DMS53 (cell line): ENCODE measurements at regions not wholly inside any gene's neighbourhood (a gene's known extent, or its start where the extent isn't known, plus 50 kb on each side); places are given as distances from the start of the nearest gene placed in this dataset.
"Not testable (repeated sequence)": the region's sequence is repeated elsewhere in the genome, so short reads cannot be mapped to it uniquely, and the experiment has no call there.

Experiments
- DNase-seq: peaks from one replicate; lab custom pipeline; 2025; lab: John Stamatoyannopoulos, UW

DNA sequence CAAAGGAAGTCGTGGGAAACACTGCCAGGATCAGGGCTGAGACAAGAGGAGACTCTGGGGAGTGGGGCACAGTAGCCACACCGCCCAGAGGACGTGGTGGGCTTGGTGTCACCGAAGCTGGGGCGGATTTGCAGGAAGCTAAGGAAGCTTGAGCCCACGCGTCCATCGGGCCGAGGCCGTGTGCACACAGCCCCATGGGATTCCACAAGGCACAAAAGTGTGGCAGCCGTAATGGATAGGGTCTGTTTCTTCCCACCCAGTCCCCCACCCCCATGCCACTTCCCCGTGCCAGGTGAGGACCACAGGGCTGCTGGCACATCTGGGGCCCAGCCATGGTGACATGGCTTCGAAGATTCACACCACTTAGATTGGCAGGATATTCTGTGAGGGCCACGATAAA is 153.2 kb upstream of the SPACA7 start:
- DNase-seq: no peak

DNA sequence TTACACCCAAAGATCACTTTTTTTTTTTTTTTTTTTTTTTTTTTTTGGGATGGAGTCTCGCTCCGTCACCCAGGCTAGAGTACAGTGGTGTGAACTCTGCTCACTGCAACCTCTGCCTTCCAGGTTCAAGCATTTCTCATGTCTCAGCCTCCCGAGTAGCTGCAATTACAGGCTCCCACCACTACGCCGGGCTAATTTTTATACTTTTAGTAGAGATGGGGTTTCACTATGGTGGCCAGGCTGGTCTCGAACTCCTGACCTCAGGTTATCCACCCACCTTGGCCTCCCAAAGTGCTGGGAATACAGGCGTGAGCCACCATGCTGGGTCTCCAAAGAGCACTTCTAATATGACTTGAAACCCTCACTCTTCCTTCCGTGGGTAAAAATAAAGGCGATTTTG is 152.2 kb upstream of the SPACA7 start:
- not testable (repeated sequence) for DNase-seq

DNA sequence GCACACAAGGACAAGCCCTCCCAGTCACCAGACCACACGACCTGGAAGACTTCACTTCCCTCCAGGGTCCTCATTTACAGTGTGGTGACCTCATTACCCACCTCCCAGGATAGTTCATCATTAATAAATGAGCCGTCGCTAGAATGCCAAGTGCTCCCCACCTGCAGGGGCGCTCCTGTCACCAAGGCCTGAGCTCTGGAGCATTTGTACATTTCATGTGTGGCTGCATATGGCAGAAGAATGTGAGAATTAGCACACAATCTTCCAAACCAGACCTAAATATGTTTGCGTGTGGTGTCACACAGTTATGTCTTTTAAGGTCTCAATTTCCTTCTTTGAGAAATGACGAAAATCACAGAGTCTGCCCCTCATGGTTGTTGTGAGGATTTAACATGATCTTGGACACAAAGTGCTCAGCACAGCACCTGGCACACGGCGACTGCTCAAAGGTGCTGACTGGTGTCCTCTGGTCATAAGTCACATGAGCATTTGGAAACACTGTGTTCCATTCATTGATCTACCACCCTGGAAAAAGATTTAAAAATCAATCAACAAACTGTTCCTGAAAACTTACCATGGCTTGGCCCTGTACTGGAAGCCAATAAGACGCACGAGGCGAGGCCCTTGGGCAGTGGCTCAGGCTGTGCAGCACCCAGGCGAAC is 150.6 kb upstream of the SPACA7 start:
- no peak for DNase-seq

DNA sequence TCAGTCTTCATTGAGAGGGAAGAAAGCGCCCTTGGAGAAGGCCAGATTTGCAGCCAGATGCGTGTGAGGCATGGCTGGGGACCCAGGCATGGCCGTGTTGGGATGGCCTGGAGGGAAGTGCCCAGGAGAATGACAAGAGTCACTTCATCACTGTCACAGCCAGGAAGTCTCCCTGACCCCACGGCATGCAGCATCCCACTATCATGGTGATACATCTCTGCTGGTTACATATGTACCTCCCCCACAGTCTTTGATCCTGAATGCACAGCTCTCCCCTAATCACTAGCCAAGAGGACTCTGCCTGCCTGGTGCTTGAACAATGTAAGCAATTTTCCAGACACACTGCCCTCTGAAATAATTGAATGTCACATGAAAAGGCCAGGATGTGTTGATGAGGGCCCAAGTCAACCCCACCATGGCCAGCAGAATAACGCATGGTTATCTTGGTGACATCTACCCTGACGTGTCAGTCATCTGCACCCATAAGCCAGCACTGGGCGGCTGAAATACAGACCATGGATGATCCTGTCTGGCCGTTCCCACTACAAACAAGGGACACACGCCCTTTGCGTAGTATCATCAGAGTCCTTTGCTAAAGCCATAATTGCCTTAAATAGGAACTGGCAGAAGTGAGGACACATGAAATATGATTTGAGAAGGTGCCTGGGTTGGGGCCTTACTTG is 149.7 kb upstream of the SPACA7 start:
- no peak for DNase-seq

DNA sequence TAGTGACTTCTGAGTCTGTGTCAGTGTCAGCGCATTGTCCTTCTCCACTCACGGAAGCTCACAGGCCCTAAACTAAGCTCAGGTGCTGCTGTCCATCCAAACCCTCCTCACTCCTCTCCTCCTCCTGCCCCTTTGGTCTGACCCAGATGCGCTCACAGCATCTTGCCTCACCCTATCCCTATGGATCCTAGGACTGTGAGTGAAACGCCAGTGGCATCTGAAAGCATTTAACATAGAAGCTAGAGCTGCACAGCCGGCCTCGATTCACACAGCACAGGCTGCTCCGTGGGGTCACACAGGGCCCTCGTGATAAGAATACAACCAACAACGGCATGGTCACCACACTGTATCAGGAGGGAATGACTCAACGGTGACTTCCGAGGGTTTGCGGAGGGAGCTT is 149.1 kb upstream of the SPACA7 start:
- DNase-seq: no peak

DNA sequence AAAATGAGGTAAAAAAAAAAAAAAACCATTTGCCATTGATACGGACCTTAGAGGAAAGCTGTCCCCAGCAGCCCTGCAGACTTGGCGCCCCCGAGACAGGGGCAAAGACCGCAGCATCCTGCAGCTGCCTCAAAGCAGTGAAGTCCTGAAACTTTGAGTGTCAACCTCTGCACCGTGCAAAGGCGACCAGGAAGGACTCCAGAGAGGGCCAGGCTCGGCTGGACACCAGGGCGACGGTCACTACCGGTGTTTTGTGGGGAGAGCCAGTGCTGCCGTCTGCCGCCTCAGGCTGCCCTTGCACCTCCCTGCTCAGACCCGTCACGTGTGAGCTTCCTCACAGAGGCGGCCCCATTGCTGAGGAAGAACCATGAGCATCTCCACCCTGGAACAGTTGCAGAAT is 146.7 kb upstream of the SPACA7 start:
- DNase-seq: no peak

DNA sequence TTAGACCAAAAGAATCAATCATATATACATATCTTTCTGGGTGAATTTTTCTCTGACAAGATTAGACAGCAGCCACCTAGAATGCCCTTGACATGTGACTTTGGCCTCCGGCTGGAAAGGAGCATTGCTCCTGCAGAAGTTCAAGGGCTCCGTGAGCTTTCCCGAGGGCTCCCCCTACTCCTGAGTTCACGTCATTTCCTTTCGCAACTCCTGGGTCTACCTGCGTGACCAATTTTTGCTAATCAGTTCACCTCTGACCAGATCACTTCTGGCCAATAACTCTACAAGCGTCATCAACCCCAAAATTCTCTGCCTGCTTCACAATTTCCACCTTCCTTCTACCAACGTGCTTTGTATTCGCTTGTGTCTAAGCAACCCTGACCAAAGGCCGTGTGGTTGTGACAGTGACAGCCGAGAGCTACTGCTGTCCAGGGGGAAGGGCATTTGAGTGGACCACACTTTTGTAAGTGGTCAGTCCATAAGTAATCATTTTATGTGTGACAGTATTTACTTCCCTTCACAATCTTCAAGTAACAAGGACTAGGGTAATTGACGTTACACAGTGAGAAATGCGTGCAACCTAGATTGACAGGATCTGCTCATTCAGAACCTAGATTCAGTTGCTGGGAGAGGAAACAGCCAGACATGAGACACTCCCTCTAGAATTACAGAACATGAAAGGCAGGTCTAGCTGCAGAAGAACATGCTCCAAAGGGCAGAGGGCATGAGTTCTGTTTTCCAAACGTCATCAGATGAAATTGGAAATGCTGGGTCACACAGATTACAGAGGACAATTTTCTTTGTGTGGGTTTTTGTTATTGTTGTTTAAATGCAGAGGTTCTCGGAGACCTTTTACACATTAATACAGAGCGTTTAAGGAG is 145.9 kb upstream of the SPACA7 start:
- no peak for DNase-seq

DNA sequence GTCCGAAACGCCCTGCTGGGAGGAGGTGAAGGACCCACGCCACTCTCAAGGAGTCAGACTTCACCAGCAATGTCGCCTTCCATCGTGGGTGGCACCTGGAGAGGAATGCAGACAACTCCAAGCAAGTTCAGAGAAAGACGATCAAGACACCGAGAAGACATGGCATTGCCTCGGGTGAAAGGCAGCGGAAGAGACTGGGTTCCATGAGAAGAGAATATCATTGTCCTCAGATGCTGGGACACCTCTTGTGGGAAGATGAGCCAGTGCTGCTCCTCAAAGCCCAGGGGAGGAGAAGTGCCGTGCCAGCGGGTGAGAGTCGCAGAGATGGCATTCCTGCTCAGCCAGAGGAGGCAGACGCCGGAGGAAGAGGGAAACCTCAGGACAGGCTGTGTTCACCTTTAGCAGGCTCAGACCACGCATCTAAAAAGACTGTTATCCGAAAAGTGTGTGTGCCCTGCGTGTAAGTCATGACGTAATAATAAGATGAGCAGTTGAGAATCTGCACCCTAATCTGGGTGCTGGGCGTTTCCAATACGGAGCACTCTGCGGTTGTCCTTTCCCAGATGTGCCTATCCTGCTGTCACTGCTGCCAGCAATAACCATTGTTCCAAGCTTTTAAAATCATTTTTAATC is 144.6 kb upstream of the SPACA7 start:
- no peak for DNase-seq

DNA sequence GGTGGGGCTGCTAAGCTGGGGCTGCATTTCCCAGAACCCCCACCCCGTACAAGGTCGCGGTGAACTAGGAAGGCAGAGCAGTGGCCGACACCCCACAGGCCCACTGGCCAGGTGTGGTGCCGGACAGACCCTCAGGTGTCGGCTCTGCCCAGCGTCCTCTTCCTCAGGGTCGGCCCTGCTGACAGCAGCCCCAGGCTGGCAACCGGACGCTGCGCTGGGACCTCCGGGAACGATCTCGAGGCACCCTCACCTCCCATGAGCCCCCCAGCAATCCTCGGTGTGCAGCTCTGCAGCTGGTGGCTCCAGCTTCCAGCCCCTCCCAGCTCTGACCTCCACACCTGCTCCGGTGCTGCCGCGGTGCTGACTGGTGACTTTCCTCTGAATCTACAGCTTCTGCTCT is 142.9 kb upstream of the SPACA7 start:
- no peak for DNase-seq

DNA sequence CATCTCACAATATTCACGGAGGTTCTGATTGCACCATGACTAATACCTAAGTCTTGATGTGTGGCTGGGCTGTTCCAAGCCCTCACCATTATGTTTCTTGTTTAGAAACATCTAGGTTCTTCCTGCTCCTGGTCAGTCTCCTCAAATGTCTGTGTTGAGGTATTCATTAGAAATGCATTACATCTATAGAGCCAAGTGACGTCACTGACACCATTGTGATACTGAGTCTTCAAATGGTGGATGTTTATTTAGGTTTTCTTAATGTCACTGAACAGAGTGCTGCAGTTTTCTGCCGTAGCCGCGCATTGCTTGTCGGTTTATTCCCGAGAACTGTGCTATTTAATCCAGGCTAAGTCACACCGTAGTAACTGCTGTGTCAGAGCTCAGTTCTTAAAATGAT is 142.4 kb upstream of the SPACA7 start:
- no peak for DNase-seq

DNA sequence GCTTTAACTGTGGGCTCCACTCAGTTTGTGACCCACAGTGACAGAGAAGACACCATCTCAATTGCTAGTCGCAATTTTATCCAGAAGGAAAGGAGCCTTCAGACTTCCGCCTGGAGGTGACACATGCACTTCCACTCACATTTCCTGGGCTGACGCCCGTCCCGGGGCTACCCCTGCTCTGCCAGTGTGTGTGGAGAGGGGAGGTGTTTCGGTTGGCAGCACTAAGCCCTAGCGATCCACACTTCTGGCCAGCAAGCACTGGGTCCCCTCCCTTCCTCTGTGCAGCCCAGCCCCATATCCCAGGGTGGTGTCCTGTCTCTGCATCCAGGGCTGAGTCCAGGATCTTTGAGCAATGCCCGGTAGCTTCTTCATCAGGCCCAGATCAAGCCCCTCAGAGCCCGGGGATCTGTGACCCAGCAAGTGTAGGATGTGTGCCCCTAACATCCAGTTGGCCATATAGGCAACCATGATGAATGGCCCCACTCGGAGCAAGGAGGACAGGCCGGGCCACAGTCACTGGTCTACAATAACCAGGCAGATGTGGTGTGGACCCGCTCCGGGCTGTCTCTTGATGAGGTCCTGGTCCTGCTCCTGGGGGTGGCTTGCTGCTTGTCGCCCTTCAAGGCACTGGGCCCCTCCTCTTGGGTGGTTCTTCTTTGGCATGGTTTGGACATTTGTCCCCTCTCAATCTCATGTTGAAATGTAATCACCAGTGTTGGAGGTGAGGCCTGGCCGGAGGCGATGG is 141.9 kb upstream of the SPACA7 start:
- DNase-seq: no peak

DNA sequence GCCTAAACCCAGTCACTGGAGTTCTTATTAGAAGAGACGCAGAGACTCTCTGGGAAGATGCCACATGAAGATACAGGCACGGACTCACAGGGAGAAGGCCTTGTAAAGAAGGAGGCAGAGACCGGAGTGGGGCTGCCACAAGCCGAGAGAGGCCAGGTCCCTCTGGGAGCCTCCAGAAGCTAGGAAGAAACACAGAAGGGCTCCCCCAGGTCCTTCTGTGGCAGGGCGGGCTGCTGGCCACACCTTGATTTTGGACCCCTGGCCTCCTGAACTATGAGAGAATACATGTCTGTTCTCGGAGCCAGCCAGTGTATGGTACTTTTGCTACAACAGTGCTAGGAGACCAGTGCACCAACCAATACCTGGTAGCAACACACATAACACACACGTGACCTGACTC is 140.1 kb upstream of the SPACA7 start:
- no peak for DNase-seq

DNA sequence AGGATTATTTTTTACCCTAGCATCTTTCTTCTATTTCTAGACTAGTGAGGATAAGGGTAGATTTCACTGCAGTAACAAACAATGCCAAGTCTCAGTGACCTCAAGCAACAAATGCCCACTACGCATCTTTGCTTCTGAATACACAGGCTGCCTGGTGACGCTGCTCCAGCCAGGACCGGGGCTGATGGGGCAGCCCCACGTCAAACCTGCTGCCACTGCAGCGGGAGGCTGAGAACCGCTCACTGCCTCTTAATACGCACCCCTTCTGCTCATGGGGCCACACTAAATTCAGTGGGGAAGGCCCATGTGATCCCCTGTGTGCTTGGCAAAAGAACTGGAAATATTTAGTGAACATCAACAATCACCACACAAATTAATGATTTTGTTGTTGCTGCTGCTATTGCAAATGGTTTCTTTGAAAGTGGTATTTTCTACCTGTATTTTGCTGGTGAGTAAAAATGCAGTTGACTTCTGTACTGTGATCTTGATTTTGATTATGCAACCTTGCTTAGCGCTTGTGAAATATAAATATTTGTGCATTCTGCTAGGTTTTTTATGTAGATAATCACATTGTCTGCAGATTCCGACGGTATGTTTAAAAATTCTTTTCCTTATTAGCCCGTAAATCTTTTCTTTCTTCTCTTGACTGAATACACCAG is 139.5 kb upstream of the SPACA7 start:
- no peak for DNase-seq

DNA sequence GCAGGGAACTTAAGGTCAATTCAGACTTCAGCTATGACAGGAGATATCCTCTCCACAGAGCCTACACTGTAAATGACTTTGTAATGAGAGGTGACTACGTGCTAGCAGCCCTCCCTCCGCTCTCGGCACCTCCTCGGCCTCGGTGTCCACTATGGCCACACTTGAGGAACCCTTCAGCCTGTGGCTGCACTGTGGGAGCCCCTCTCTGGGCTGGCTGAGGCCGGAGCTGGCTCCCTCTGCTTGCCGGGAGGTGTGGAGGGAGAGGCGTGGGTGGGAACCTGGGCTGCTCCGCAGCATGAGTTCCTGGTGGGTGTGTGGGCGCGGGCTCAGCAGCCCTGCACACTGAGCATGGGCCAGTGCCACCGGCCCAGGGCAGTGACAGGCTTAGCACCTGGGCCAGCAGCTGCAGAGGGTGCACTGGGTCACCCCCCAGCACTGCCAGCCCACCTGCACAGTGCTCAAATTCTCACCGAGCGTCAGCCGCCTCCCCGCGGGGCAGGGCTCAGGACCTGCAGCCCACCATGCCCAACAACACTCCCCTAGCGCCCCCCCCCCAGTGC is 137.6 kb upstream of the SPACA7 start:
- DNase-seq: no peak

DNA sequence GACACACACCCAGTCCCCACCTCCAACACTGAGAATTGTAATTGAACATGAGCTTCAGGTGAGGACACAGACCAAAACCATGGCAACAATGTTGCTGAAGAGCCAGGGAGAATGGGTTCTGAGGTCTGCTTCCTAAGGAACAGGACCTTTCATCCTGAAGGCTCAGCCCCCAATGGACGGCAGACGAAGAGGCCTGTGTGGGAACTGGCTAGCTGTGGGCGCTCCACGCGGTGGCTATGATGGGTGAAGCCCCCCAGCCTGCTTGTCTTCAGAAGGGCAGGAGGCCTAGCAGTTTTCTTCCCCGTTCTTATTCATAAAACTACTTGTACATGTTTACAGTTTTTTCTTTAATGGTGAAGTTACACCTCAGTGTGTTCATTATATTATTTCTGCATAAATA is 136.1 kb upstream of the SPACA7 start:
- DNase-seq: no peak

DNA sequence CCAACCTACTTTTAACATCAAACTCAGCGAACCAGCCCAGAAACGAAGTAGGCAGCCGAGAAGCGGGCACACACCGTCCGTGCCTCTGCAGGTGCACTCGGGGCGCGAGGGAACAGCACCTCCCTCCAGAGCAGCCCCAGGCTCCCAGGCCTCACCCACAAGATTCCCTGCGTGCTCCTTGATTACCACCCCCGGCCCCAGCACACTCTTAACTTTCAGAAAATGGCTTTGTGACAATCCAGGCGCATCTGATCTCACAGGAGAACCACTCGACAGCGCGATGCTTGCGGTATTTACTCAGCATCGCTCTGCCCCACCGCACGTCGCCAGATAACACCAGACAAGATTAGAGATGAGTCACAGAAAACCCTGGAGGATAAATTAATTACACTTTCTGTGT is 134.9 kb upstream of the SPACA7 start:
- no peak for DNase-seq

DNA sequence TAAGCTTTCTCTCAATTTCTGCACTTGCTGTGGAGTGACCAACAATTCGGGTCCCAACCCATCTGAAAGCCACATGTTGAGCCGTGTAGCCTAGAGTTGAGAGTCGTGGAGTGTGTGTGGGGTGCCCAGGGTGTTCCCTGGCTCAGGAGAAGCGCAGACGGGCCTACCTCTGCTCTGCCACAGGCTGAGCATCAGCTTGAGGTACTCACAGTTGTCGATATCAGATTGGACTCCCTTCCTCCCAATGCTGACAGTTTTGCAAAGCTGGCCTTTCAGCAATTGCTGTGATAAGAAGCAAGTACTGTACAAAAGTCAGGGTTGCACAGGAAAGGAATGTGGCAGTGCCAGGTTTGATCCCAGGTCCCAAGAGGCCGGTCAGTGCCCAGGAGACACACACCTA is 133.4 kb upstream of the SPACA7 start:
- no peak for DNase-seq

DNA sequence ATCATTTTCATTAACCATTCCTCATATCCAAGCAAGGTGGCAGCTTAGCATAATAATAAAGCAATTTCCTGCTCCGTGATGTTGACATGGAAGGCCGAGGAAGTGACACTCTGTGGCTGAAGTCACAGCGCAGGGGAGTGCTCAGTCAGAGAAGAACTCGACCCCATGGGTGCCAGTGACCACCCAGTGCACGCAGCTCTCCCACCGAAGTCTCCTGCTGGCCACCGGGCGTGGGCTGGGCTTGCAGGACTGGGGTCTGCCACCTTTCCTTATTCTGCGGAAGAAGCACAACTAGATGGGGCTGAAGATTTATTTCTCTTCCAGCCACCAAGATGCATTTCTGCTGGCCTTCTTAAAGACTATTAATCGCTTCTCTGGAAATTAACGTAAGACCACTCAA is 132.1 kb upstream of the SPACA7 start:
- no peak for DNase-seq

DNA sequence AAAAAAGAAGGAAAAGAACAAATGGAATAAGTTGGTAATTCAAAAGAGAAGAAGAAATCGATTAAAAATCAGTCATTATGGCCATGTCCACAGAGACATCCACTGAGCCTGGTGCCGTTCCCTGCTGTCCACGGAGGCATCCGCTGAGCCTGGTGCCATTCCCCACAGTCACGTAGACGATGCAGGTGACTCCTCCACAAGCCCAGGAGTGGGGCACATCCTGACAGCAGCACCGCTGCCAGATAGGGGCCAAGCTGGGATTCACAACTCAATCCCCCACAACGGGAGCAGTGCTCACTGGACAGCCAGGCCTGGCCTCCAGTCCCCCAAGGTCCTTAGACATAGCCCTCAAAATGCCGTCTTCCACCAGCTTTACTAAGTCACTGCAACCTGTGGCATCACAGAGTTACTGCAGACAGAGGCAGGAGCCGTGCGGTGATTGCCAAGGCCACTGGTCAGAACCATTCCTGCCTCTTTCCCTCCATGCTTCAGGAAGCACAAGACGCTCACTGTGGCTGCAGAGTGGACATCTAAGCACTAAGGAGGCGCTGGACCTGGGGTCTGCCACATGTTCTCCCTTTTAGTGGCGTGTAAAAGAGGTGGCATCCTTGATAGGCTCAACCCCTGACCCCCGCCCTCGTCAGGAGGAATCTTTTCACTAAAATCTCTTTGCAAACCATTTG is 131.5 kb upstream of the SPACA7 start:
- no peak for DNase-seq

DNA sequence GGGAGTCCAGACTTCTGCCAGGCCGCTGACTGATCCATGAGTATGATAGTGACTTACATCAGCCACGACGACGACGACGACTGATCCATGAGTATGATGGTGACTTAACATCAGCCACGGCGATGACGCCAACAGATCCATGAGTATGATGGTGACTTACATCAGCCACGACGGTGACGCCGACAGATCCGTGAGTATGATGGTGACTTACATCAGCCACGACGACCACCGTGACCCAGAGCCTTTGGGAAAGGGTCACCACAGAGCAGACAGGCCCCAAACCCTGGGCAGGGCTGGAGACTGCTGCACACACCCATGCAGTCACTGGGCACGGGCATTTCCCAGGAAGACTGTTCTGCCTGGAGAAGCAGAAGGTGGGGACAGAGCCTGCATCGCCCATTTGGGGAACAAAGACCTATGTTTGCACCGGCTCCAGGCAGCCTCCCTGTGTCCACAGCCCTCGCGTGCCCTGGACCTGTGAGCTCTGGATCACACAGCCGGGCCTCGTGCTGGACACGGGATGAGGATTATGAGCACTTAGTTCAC is 130.9 kb upstream of the SPACA7 start:
- no peak for DNase-seq
